ENCODE measurements at regions not wholly inside any gene's neighbourhood (a gene's known extent, or its start where the extent isn't known, plus 50 kb on each side); places are given as distances from the start of the nearest gene placed in this dataset.

- TF ChIP-seq CTCF (IDR thresholded peaks at IDR 0.05): no peak
- no peak for TF ChIP-seq POLR2A (IDR thresholded peaks at IDR 0.05)
Measured at GRCh38 chr10:4688168-4688567, 137.8 kb upstream of the AKR1E2 start.

All from thyroid gland (tissue), 4 donors.